K562 (cell line): ENCODE measurements at regions not wholly inside any gene's neighbourhood (a gene's known extent, or its start where the extent isn't known, plus 50 kb on each side); places are given as distances from the start of the nearest gene placed in this dataset.
A peak's percentile ranks its signal among the peaks of the same experiment; 100 is the strongest.

Source experiments
- CXXC5 ChIP-seq: fragments of 250-450 bp; sonication (Bioruptor Pico); IDR thresholded peaks from 2 replicates; pipeline ENCODE4 v1.8.0; 2022; ENCODE audit warnings: inconsistent platforms, mild to moderate bottlenecking, moderate library complexity
- HMG20B ChIP-seq: fragments of 250-450 bp; sonication (Bioruptor Pico); IDR thresholded peaks from 2 replicates; pipeline ENCODE4 v1.5.0; 2021; ENCODE audit warnings: mild to moderate bottlenecking
- LEF1 ChIP-seq: fragments of 450-650 bp; IDR thresholded peaks from 2 replicates; pipeline ENCODE4 v1.6.1; 2016; ENCODE audit warnings: mild to moderate bottlenecking
- MGA ChIP-seq: fragments of 450-650 bp; IDR thresholded peaks from 2 replicates; pipeline ENCODE4 v1.6.1; 2016; ENCODE audit warnings: mild to moderate bottlenecking, moderate library complexity
- NFE2 ChIP-seq: IDR thresholded peaks from 2 replicates; pipeline ENCODE4 v1.6.1; 2014; ENCODE audit warnings: antibody characterized with exemption, low read depth
- NFYB ChIP-seq: IDR thresholded peaks from 2 replicates; pipeline ENCODE4 v1.6.1; 2011; ENCODE audit warnings: mild to moderate bottlenecking, moderate library complexity; ENCODE audit not compliant: insufficient read length; ENCODE audit errors: extremely low read depth
- PHTF2 ChIP-seq: fragments of 250-450 bp; sonication (Bioruptor Pico); IDR thresholded peaks from 2 replicates; pipeline ENCODE4 v1.5.0; 2021; ENCODE audit warnings: mild to moderate bottlenecking
- PML ChIP-seq: IDR thresholded peaks from 2 replicates; pipeline ENCODE4 v1.6.1; 2012; ENCODE audit warnings: low read length, inconsistent platforms
- PRDM10 ChIP-seq: fragments of 450-650 bp; IDR thresholded peaks from 2 replicates; pipeline ENCODE4 v1.6.1; 2018; ENCODE audit not compliant: partially characterized antibody
- RFX7 ChIP-seq: fragments of 250-450 bp; sonication (Bioruptor Pico); IDR thresholded peaks from 2 replicates; pipeline ENCODE4 v1.5.1; 2021; ENCODE audit warnings: mild to moderate bottlenecking
- SNAPC5 ChIP-seq: fragments of 250-450 bp; sonication (Bioruptor Pico); IDR thresholded peaks from 2 replicates; pipeline ENCODE4 v1.8.0; 2021; ENCODE audit warnings: moderate library complexity, mild to moderate bottlenecking, inconsistent platforms
- ZC3H4 ChIP-seq: sonication (generic); formaldehyde crosslinking; IDR thresholded peaks from 2 replicates; pipeline ENCODE4 v1.9.0; 2021; ENCODE audit warnings: missing genetic modification reagents, borderline replicate concordance
- ZNF133 ChIP-seq: fragments of 250-450 bp; sonication (Bioruptor Pico); IDR thresholded peaks from 2 replicates; pipeline ENCODE4 v1.4.0; 2020; ENCODE audit warnings: mild to moderate bottlenecking
- ZNF197 ChIP-seq: fragments of 200-800 bp; sonication (Bioruptor generic); IDR thresholded peaks from 2 replicates; pipeline ENCODE4 v1.6.1; 2016; ENCODE audit warnings: low read depth, missing genetic modification characterization, missing compliant biosample characterization

GRCh38 chr11:10908215-10908951, 50.5 kb upstream of the ZBED5 start (continued):
- peak; percentile 55 for TF ChIP-seq MGA
- TF ChIP-seq PML = no peak
- peak; percentile 65 for TF ChIP-seq NFYB
- no peak for TF ChIP-seq NFE2
- TF ChIP-seq ZC3H4 (CRISPR knock-in tag) = no peak
- no peak for TF ChIP-seq ZNF197 (CRISPR knock-in tag)
- no peak for TF ChIP-seq HMG20B (CRISPR knock-in tag)
- TF ChIP-seq CXXC5 (CRISPR knock-in tag) = peak; percentile 20; the same call in 1 of the 2 replicates
- no peak for TF ChIP-seq SNAPC5
- TF ChIP-seq PHTF2 (CRISPR knock-in tag) = no peak
- no peak for TF ChIP-seq RFX7 (CRISPR knock-in tag)
- no peak for TF ChIP-seq LEF1
- no peak for TF ChIP-seq ZNF133 (CRISPR knock-in tag)
- peak; percentile 42 for TF ChIP-seq PRDM10
